MCF 10A (cell line): ENCODE measurements at regions not wholly inside any gene's neighbourhood (a gene's known extent, or its start where the extent isn't known, plus 50 kb on each side); places are given as distances from the start of the nearest gene placed in this dataset.

Experiments used
- BruUV-seq: library from RNA; stranded (reverse); fragments of 400-500 nt; replicated peaks from 2 replicates; lab custom pipeline; 2021; lab: Mats Ljungman, UMichigan
- CTCF ChIA-PET: fragments of 300-600 bp; sonication (Branson Sonifier 250); formaldehyde crosslinking; extraction: SDS; loops from one replicate; lab custom pipeline; 2021; ENCODE audit warnings: antibody characterized with exemption, inconsistent platforms; lab: Yijun Ruan, JAX
- POLR2A ChIA-PET: fragments of 300-600, 350-650 bp; sonication (Branson Sonifier 250); formaldehyde crosslinking; extraction: SDS; loops from one replicate; lab custom pipeline; 2020; ENCODE audit warnings: antibody characterized with exemption, inconsistent platforms; lab: Yijun Ruan, JAX
- DNase-seq: peaks from one replicate; pipeline ENCODE4 v3.0.0-alpha.2; 2018; ENCODE audit not compliant: unreplicated experiment
- H3K27ac Mint-ChIP-seq: one replicate; pipeline ENCODE4 v1.8.0; 2022; ENCODE audit warnings: mild to moderate bottlenecking, low read depth, mixed read lengths; ENCODE audit not compliant: unreplicated experiment
- H3K27me3 Mint-ChIP-seq: one replicate; pipeline ENCODE4 v1.8.0; 2022; ENCODE audit warnings: mixed read lengths; ENCODE audit not compliant: insufficient read depth, unreplicated experiment
- H3K36me3 Mint-ChIP-seq: one replicate; pipeline ENCODE4 v1.8.0; 2022; ENCODE audit warnings: mild to moderate bottlenecking, moderate library complexity, mixed read lengths; ENCODE audit not compliant: insufficient read depth, unreplicated experiment
- H3K4me1 Mint-ChIP-seq: one replicate; pipeline ENCODE4 v1.8.0; 2022; ENCODE audit warnings: mixed read lengths; ENCODE audit not compliant: insufficient read depth, unreplicated experiment
- H3K4me3 Mint-ChIP-seq: one replicate; pipeline ENCODE4 v1.8.0; 2022; ENCODE audit warnings: mild to moderate bottlenecking, moderate library complexity, mixed read lengths; ENCODE audit not compliant: unreplicated experiment
- H3K9me3 Mint-ChIP-seq: one replicate; pipeline ENCODE4 v1.8.0; 2022; ENCODE audit warnings: mixed read lengths; ENCODE audit not compliant: unreplicated experiment
- CTCF ChIP-seq: fragments of 200-600 bp; IDR thresholded peaks from one replicate; pipeline ENCODE4 v1.8.0; 2022; ENCODE audit warnings: antibody characterized with exemption, mild to moderate bottlenecking; ENCODE audit not compliant: unreplicated experiment
- intact Hi-C: fragments of 100-400 bp; cut with micrococcal nuclease; formaldehyde crosslinking; loops from 2 replicates; pipeline ENCODE4 v1.14.1; 2022

GRCh38 chr13:64277097-64277496 is 2861.4 kb upstream of the PCDH20 start:
- no peak for TF ChIP-seq CTCF
- intact Hi-C loops: no loop called here
- Mint-ChIP-seq H3K27me3 (no peaks in the 10 kb centered on the region), H3K27ac (no peak overlapping the region), H3K4me1 (no peaks in the 10 kb centered on the region), H3K36me3 (no peaks in the 10 kb centered on the region), H3K9me3 (no peaks in the 10 kb centered on the region), H3K4me3 (no peak overlapping the region)
- ChIA-PET POLR2A (no interaction called here), CTCF (no interaction called here)
- no TSS peak for BruUV-seq
- no peak for DNase-seq

- no peak overlapping the region for H3K4me3 Mint-ChIP-seq
- ChIA-PET CTCF (no interaction called here), POLR2A (no interaction called here)
- no peak overlapping the region for H3K27ac Mint-ChIP-seq
- no peak for DNase-seq
- peaks cover 2% of the 10 kb centered on the region for H3K9me3 Mint-ChIP-seq
- intact Hi-C loops: no loop called here
- H3K36me3 Mint-ChIP-seq: no peaks in the 10 kb centered on the region
- BruUV-seq: no TSS peak
- H3K27me3 Mint-ChIP-seq: no peaks in the 10 kb centered on the region
- H3K4me1 Mint-ChIP-seq: no peaks in the 10 kb centered on the region
- no peak for TF ChIP-seq CTCF
These were observed 2860.6 kb upstream of the PCDH20 start for GRCh38 chr13:64276232-64276631.

- POLR2A ChIA-PET: no interaction called here
- CTCF ChIA-PET: interaction anchor here (0.7 kb wide), 1 partner anchor 11 kb away, joined by 3 read pairs; no protein-coding TSS in a partner anchor
- DNase-seq: no peak
- Mint-ChIP-seq H3K27me3 (no peaks in the 10 kb centered on the region), H3K4me1 (no peaks in the 10 kb centered on the region), H3K4me3 (no peak overlapping the region), H3K36me3 (no peaks in the 10 kb centered on the region), H3K9me3 (peaks cover 8% of the 10 kb centered on the region), H3K27ac (no peak overlapping the region)
- intact Hi-C loops: no loop called here
- no peak for TF ChIP-seq CTCF
- BruUV-seq: no TSS peak
These were observed 2859.0 kb upstream of the PCDH20 start for GRCh38 chr13:64274481-64275217.

- Mint-ChIP-seq H3K9me3 (peaks cover 8% of the 10 kb centered on the region), H3K36me3 (no peaks in the 10 kb centered on the region), H3K27ac (no peak overlapping the region), H3K27me3 (no peaks in the 10 kb centered on the region), H3K4me3 (no peak overlapping the region), H3K4me1 (no peaks in the 10 kb centered on the region)
- CTCF ChIA-PET: interaction anchor here (0.7 kb wide), 1 partner anchor 10 kb away, joined by 3 read pairs; no protein-coding TSS in a partner anchor
- POLR2A ChIA-PET: interaction anchor here (0.7 kb wide), 1 partner anchor 238 kb away, joined by 4 read pairs; no protein-coding TSS in a partner anchor
- no peak for TF ChIP-seq CTCF
- no peak for DNase-seq
- intact Hi-C loops: no loop called here
- BruUV-seq: no TSS peak
These were observed 2858.1 kb upstream of the PCDH20 start for GRCh38 chr13:64273780-64274179.
